Activated CD8-positive, alpha-beta memory T cell treated with anti-CD3 and anti-CD28 coated beads, Interleukin-2, amount 10 ng/mL, durations not matched to agents 7 days and 5 days (primary cell): ENCODE measurements at regions not wholly inside any gene's neighbourhood (a gene's known extent, or its start where the extent isn't known, plus 50 kb on each side); places are given as distances from the start of the nearest gene placed in this dataset.

Source experiments
- ATAC-seq: fragments of 150-1000 bp; cut with Tn5 transposase; one replicate; pipeline ENCODE4 v1.10.0; 2021; ENCODE audit warnings: moderate library complexity
- CTCF ChIA-PET: fragments of 350-600 bp; sonication (Branson Sonifier 250); formaldehyde crosslinking; loops from one replicate; lab custom pipeline; 2021; ENCODE audit warnings: antibody characterized with exemption; lab: Charles Lee
- DNase-seq: peaks from one replicate; pipeline ENCODE4 v3.0.0-alpha.2; 2020
- H3K27ac Mint-ChIP-seq: one replicate; pipeline ENCODE4 v1.8.0; 2021; ENCODE audit warnings: mild to moderate bottlenecking, mixed read lengths
- H3K27me3 Mint-ChIP-seq: one replicate; pipeline ENCODE4 v1.8.0; 2021; ENCODE audit warnings: mixed read lengths
- H3K36me3 Mint-ChIP-seq: one replicate; pipeline ENCODE4 v1.8.0; 2021; ENCODE audit warnings: mild to moderate bottlenecking, mixed read lengths
- H3K4me1 Mint-ChIP-seq: one replicate; pipeline ENCODE4 v1.8.0; 2021; ENCODE audit warnings: mixed read lengths
- H3K4me3 Mint-ChIP-seq: one replicate; pipeline ENCODE4 v1.8.0; 2021; ENCODE audit warnings: mild to moderate bottlenecking, moderate library complexity, mixed read lengths
- H3K9me3 Mint-ChIP-seq: one replicate; pipeline ENCODE4 v1.8.0; 2022; ENCODE audit warnings: low read depth, mixed read lengths

DNA sequence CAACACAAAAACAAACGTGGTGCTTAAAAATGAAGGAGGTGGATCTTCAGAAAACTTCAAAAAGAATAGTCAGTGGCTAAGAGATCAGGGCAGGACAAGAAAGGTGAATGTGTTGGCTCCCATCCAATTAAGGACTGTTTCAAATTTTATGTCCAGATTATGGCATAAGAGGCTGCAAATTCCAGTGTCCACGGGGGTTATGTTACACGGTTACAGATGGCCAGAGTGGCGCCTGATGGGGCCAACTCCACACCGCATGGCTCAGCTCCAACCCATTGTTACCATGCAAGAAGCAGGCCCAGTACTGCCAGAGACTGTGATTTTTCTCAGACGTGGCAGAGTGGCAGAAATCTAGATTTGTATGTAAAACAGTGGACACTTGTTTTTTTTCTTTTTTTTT is 168.4 kb upstream of the TENM3 start:
- DNase-seq (no peak), ATAC-seq (no peak)
- H3K4me3 Mint-ChIP-seq, result no peak overlapping the region
- no peaks in the 10 kb centered on the region for H3K27me3 Mint-ChIP-seq
- H3K36me3 Mint-ChIP-seq, result no peaks in the 10 kb centered on the region
- CTCF ChIA-PET, result no interaction called here
- H3K9me3 Mint-ChIP-seq, result peaks cover 11% of the 10 kb centered on the region
- H3K4me1 Mint-ChIP-seq, result no peaks in the 10 kb centered on the region
- H3K27ac Mint-ChIP-seq, result no peak overlapping the region

DNA sequence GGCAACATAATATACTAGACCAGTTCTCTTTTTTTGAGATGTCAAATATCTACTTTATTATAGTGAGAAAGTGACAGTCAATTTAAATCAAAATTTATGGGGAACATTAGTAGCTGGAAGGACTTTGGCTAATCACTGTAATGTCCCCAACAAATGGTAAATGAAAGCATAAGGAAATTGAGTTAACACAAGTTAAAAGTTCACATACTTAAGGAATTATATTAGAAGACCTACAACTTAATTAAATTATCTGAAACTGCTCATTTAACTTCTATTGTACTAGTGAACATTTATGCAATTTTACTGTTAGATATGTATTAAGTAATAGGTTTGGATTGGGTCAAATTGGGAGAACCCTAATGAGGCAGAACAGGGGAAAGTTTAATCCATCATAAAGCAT is 160.3 kb upstream of the TENM3 start:
- CTCF ChIA-PET, result no interaction called here
- Mint-ChIP-seq H3K36me3 (no peaks in the 10 kb centered on the region), H3K27me3 (no peaks in the 10 kb centered on the region), H3K27ac (no peak overlapping the region), H3K9me3 (peaks cover 4% of the 10 kb centered on the region), H3K4me1 (no peaks in the 10 kb centered on the region), H3K4me3 (no peak overlapping the region)
- no peak for ATAC-seq
- no peak for DNase-seq

DNA sequence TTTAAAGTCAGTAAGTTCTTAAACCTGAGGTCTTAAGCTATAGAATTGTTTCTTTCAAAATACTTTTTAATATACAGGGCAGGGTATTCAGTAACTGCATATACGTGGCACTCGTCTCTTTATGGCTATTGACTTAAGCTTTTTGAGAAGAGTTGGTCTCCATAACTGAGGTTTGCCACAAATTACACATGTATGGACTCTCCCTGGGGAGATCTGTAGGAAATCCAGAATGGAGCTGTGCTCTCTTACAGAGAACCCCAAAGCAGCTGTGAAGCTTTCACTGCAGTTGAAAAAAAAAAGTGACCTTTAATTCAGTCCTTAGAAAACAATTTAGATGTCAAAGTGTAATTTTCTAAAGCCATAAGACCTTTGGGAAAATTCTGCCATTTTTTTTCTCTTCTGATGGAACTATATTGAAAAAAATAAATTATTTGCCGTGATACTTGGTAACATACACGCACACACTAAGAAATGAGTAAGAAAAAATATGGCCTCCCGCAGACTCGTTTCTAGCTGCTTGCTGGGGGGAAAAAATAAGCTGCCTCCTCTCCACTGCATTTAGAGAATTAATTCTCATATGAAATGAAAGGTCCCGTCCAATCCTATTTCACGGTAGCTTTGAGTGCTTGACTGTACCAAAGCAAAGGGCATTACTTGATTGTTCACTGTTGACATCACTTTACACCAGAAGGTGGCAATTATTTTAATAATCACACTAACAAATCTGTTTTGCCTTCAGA is 159.4 kb upstream of the TENM3 start:
- Mint-ChIP-seq H3K4me3 (no peak overlapping the region), H3K9me3 (peaks cover 4% of the 10 kb centered on the region), H3K27me3 (no peaks in the 10 kb centered on the region), H3K36me3 (no peaks in the 10 kb centered on the region), H3K27ac (no peak overlapping the region), H3K4me1 (no peaks in the 10 kb centered on the region)
- no peak for ATAC-seq
- DNase-seq, result no peak
- CTCF ChIA-PET, result no interaction called here

DNA sequence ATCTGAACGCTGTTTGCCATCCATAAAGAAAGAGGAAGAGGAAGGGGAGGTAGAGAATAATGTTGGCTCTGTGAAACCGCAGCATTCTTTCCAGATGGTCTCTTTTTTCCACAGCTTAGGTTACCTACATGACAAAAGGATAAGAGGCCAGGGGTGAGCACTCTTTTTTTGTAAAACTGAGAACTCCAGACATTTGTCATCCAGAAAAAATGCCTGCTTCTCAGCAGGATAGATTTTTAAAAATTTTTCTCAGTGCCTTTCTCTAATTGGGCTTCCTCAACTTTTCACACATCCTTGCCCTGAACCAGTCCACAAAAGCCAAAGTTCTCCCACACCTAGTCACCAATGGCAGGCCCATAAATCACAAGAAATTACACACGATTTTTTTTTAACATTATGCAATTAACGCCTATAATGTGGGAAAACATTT is 158.1 kb upstream of the TENM3 start:
- DNase-seq (no peak), ATAC-seq (no peak)
- CTCF ChIA-PET, result no interaction called here
- no peaks in the 10 kb centered on the region for H3K36me3 Mint-ChIP-seq
- no peak overlapping the region for H3K27ac Mint-ChIP-seq
- no peaks in the 10 kb centered on the region for H3K4me1 Mint-ChIP-seq
- H3K9me3 Mint-ChIP-seq, result peaks cover 4% of the 10 kb centered on the region
- no peaks in the 10 kb centered on the region for H3K27me3 Mint-ChIP-seq
- H3K4me3 Mint-ChIP-seq, result no peak overlapping the region

DNA sequence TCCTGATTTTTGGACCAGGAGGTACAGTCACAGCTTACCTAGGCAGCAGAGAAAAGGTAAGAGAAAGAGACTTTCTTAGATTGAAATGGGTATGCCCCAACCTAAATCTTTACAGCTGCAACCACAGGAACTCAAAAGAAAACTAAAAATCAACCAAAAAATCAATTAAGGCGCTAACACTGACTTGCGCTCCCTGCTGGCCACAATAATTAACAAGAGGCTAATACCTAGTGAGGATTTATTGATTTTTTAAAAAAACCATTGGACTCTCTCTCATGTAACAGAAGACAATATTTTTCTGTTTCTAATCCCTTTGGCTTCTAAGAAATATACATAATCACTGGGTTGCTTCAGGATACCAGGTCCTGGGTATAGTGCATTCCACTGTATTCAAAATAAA is 153.9 kb upstream of the TENM3 start:
- CTCF ChIA-PET, result no interaction called here
- ATAC-seq (no peak), DNase-seq (no peak)
- H3K4me1 Mint-ChIP-seq, result no peaks in the 10 kb centered on the region
- no peak overlapping the region for H3K27ac Mint-ChIP-seq
- H3K4me3 Mint-ChIP-seq, result no peak overlapping the region
- peaks cover 4% of the 10 kb centered on the region for H3K9me3 Mint-ChIP-seq
- no peaks in the 10 kb centered on the region for H3K27me3 Mint-ChIP-seq
- no peaks in the 10 kb centered on the region for H3K36me3 Mint-ChIP-seq

DNA sequence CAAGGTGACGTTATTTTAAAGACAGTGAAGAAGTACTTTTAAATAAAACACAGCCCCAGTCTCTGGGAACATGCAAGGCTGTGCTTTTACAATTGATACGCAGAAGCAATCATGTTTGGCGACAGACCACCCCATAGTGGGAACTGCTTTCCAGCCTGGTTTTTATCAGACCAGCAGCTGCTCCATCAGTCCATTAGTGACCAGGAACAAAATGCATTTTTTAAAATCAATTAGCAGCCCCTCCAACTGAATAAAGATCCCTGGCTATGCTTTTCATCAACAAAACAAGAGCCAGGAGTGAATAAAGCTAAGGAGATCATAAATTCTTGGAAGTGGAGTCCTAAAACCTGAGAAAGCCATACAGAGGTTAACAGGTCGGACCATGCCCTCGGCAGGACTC is 153.0 kb upstream of the TENM3 start:
- DNase-seq, result no peak
- Mint-ChIP-seq H3K27ac (no peak overlapping the region), H3K9me3 (peaks cover 9% of the 10 kb centered on the region), H3K4me3 (no peak overlapping the region), H3K36me3 (no peaks in the 10 kb centered on the region), H3K4me1 (no peaks in the 10 kb centered on the region), H3K27me3 (no peaks in the 10 kb centered on the region)
- CTCF ChIA-PET, result no interaction called here
- no peak for ATAC-seq

DNA sequence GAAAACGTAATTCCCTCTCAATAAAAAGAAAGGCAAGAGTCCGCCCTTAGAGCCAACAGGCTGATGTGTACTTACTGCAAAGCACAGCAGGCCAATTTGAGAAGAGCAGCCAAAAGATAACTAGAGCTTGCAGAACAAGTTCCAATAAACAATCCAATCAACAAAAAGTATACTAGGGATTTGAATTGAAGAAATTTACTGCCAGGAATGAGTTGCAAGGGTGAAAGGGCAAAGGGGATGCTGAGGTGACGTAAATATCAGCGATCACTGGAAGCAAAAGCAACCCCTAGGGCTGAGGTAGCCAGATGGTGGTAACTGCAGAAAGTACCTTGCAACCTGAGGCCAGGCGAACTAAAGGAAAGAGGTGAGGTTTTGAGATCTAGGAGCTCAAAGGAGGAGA is 152.1 kb upstream of the TENM3 start:
- no peak overlapping the region for H3K4me3 Mint-ChIP-seq
- peaks cover 11% of the 10 kb centered on the region for H3K9me3 Mint-ChIP-seq
- ATAC-seq (no peak), DNase-seq (no peak)
- H3K36me3 Mint-ChIP-seq, result no peaks in the 10 kb centered on the region
- CTCF ChIA-PET, result no interaction called here
- H3K27me3 Mint-ChIP-seq, result no peaks in the 10 kb centered on the region
- no peaks in the 10 kb centered on the region for H3K4me1 Mint-ChIP-seq
- no peak overlapping the region for H3K27ac Mint-ChIP-seq

DNA sequence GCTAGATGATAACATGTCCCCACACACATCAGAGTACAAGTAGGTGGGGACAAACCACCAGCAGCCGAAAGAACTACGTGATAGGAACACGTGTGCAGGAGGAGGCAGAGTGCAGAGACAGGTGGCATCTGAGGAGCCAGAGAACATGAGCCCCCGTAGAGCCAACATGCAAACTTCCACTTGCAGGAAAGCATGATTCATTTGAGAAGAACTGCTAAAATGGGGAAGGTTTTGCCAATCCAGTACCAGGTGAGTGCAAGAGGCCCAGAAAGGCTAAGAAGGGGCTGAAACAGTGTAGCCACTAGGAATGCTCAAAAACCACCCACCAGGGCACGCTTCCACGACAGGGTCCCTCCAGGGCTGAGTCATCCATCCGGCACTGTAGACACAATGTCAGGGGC is 149.8 kb upstream of the TENM3 start:
- Mint-ChIP-seq H3K27ac (no peak overlapping the region), H3K27me3 (no peaks in the 10 kb centered on the region), H3K9me3 (peaks cover 7% of the 10 kb centered on the region), H3K36me3 (no peaks in the 10 kb centered on the region), H3K4me1 (no peaks in the 10 kb centered on the region), H3K4me3 (no peak overlapping the region)
- CTCF ChIA-PET, result no interaction called here
- DNase-seq, result no peak
- no peak for ATAC-seq

DNA sequence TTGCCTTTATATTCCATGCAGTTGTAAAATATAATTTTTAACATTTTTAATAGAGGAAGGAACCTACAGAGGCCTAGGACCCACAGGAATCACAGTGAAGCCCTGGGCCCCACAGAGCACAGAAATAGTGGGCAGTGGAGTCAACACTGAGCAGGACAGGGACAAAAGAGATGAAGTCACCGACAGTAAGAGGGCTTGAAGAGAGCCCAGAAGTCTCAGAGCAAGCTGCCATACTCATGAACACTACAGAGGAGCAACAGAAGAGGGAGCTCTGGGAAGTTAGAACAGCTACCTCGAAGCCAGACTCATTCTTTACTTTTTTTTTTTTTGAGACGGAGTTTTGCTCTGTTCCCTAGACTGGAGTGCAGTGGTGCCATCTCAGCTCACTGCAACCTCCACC is 149.3 kb upstream of the TENM3 start:
- DNase-seq (no peak), ATAC-seq (no peak)
- CTCF ChIA-PET, result no interaction called here
- Mint-ChIP-seq H3K36me3 (no peaks in the 10 kb centered on the region), H3K27ac (no peak overlapping the region), H3K4me1 (no peaks in the 10 kb centered on the region), H3K4me3 (no peak overlapping the region), H3K27me3 (no peaks in the 10 kb centered on the region), H3K9me3 (peaks cover 7% of the 10 kb centered on the region)

DNA sequence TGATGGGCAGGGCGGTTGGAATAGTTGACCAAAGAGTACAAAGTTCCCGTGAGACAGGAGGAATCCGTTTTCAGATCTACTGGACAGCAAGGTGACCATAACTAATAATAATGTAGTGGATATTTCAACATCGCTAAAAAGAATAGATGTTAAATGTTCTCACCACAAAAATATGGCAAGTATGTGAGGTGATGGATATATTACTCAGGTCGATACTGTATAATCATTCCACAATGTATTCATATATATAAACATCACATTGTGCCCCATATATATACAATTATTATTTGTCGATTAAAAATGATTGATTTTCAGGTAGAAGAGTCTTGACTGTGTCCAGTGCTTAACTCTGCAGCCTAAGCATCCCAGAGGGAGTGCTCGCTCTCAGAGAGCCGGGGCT is 141.6 kb upstream of the TENM3 start:
- CTCF ChIA-PET, result no interaction called here
- no peak overlapping the region for H3K27ac Mint-ChIP-seq
- no peaks in the 10 kb centered on the region for H3K4me1 Mint-ChIP-seq
- H3K9me3 Mint-ChIP-seq, result no peaks in the 10 kb centered on the region
- no peaks in the 10 kb centered on the region for H3K36me3 Mint-ChIP-seq
- H3K27me3 Mint-ChIP-seq, result no peaks in the 10 kb centered on the region
- no peak for ATAC-seq
- H3K4me3 Mint-ChIP-seq, result no peak overlapping the region
- no peak for DNase-seq

DNA sequence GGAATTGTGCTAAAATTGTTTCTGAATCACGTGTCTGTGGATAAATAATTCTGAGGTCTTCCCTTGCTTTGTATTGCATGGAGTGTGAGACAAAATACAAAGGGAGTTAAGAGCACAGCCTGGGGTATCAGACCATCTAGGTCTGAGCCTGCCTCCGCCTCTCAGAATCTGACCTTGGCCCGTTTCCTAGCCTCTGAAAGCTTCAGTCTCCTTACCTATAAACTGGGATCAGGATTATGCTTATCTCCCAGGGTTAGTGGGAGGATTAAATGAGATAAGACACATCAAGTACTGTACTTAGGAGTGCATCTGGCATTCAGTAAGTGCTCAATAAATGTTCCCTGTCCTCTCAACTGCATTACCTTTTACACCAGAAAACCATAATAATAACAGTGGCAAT is 140.6 kb upstream of the TENM3 start:
- Mint-ChIP-seq H3K4me1 (no peaks in the 10 kb centered on the region), H3K27me3 (no peaks in the 10 kb centered on the region), H3K9me3 (no peaks in the 10 kb centered on the region), H3K27ac (no peak overlapping the region), H3K36me3 (no peaks in the 10 kb centered on the region), H3K4me3 (no peak overlapping the region)
- ATAC-seq, result no peak
- DNase-seq, result no peak
- CTCF ChIA-PET, result no interaction called here

DNA sequence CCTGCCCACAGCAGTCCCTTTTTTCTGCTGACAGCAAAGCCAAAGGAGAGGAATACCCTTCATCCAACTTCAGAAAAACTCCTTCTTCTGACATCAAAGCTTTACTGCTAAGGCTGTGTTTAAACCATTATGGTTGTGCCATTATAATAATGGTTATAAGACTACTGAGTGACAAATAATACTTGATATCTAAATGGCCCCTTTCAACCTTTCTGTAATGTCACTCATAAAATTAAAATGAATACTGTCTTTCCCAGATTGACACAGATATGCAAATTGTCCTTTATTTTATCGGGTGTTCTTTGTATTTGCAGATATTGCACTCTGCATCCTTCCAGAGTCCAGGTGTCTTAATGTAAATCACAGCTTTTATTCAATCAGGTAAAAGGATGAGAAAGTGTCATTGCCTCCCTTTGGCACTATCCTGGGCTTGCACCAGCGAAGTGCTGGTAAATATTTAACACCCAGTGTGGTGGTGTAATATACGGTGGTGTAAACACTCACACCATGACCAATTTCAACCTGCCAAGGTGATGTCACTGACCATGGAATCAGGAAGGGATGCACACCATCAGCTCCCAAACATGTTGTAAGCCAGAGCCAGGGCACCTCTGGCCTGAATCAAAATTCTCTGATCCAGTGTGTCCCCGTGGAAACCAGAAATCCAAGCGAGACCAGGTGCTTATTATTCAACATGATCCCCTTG is 139.4 kb upstream of the TENM3 start:
- no peak overlapping the region for H3K4me3 Mint-ChIP-seq
- no peak for ATAC-seq
- DNase-seq, result no peak
- no peaks in the 10 kb centered on the region for H3K9me3 Mint-ChIP-seq
- H3K27me3 Mint-ChIP-seq, result no peaks in the 10 kb centered on the region
- H3K36me3 Mint-ChIP-seq, result no peaks in the 10 kb centered on the region
- no peak overlapping the region for H3K27ac Mint-ChIP-seq
- CTCF ChIA-PET, result no interaction called here
- no peaks in the 10 kb centered on the region for H3K4me1 Mint-ChIP-seq

DNA sequence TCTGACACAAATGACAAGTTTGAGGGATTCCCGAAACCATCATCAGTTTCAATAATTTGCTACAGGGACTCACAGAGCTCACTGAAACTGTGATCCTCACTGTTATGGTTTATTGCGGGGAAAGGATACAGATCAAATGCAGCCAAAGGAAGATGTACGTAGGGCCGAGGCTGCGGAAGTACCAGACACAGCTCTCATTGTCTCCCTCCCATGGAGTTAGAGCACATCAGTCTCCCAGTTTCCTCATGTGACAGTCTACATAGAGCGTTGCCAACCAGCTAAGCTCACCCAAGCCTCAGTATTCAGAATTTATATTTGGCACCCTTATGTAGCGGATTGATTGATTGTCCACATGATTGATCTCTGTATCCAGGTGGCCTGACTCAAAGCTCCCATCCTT is 137.8 kb upstream of the TENM3 start:
- Mint-ChIP-seq H3K9me3 (no peaks in the 10 kb centered on the region), H3K27me3 (no peaks in the 10 kb centered on the region), H3K36me3 (no peaks in the 10 kb centered on the region), H3K4me1 (no peaks in the 10 kb centered on the region), H3K27ac (no peak overlapping the region), H3K4me3 (no peak overlapping the region)
- no peak for DNase-seq
- CTCF ChIA-PET, result no interaction called here
- ATAC-seq, result no peak

DNA sequence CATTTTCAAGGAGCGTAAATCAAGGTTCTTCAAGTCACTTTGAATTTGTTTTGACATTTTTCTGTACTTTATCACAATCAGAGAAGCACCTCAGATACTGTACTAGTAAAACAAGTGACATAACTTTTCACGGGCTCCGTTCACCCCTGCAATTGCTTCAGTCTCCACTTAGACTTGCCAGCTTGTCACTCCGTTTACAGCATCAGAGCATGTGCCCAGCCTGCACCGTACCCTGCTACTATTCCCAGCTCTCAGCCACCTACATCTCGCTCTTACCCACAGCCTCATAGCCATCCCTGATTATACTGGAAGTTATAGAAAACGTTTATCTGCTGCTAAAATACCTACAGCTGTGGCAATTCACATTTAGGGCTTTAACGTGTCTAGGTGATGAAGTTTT is 135.3 kb upstream of the TENM3 start:
- H3K27me3 Mint-ChIP-seq, result no peaks in the 10 kb centered on the region
- no peaks in the 10 kb centered on the region for H3K36me3 Mint-ChIP-seq
- H3K4me3 Mint-ChIP-seq, result no peak overlapping the region
- H3K9me3 Mint-ChIP-seq, result no peaks in the 10 kb centered on the region
- ATAC-seq (no peak), DNase-seq (no peak)
- CTCF ChIA-PET, result no interaction called here
- no peaks in the 10 kb centered on the region for H3K4me1 Mint-ChIP-seq
- H3K27ac Mint-ChIP-seq, result no peak overlapping the region
